Rectal smooth muscle tissue (tissue), 1 donor: ENCODE measurements at regions not wholly inside any gene's neighbourhood (a gene's known extent, or its start where the extent isn't known, plus 50 kb on each side); places are given as distances from the start of the nearest gene placed in this dataset.

ENCODE experiments used
- H3K27ac ChIP-seq: one replicate; pipeline ENCODE4 v1.7.0; 2013; ENCODE audit warnings: low read depth, low read length, inconsistent platforms
- H3K27me3 ChIP-seq: one replicate; pipeline ENCODE4 v1.7.0; 2013; ENCODE audit warnings: low read length; ENCODE audit not compliant: control insufficient read depth, insufficient read depth
- H3K36me3 ChIP-seq: one replicate; pipeline ENCODE4 v1.7.0; 2013; ENCODE audit warnings: low read length; ENCODE audit not compliant: control insufficient read depth, insufficient read depth
- H3K4me1 ChIP-seq: one replicate; pipeline ENCODE4 v1.7.0; 2013; ENCODE audit warnings: low read length; ENCODE audit not compliant: control insufficient read depth, insufficient read depth
- H3K4me3 ChIP-seq: one replicate; pipeline ENCODE4 v1.7.0; 2013; ENCODE audit warnings: low read length
- H3K9ac ChIP-seq: one replicate; pipeline ENCODE4 v1.7.0; 2013; ENCODE audit warnings: low read length

- Histone ChIP-seq H3K9ac (no peak overlapping the region), H3K27ac (no peak overlapping the region), H3K4me3 (no peak overlapping the region), H3K36me3 (no peaks in the 10 kb centered on the region), H3K27me3 (no peaks in the 10 kb centered on the region), H3K4me1 (no peaks in the 10 kb centered on the region)
Observed at GRCh38 chr14:87847216-87847755, 145.7 kb downstream of the GALC start.

- Histone ChIP-seq H3K9ac (no peak overlapping the region), H3K4me1 (no peaks in the 10 kb centered on the region), H3K36me3 (no peaks in the 10 kb centered on the region), H3K27ac (no peak overlapping the region), H3K4me3 (no peak overlapping the region), H3K27me3 (no peaks in the 10 kb centered on the region)
Observed at GRCh38 chr14:87840906-87841305, 152.1 kb downstream of the GALC start.

GRCh38 chr14:87838931-87839330 lies 154.1 kb downstream of the GALC start:
- no peaks in the 10 kb centered on the region for H3K27me3 ChIP-seq
- H3K4me1 ChIP-seq = no peaks in the 10 kb centered on the region
- H3K9ac ChIP-seq = no peak overlapping the region
- no peak overlapping the region for H3K27ac ChIP-seq
- no peaks in the 10 kb centered on the region for H3K36me3 ChIP-seq
- H3K4me3 ChIP-seq = no peak overlapping the region

DNA sequence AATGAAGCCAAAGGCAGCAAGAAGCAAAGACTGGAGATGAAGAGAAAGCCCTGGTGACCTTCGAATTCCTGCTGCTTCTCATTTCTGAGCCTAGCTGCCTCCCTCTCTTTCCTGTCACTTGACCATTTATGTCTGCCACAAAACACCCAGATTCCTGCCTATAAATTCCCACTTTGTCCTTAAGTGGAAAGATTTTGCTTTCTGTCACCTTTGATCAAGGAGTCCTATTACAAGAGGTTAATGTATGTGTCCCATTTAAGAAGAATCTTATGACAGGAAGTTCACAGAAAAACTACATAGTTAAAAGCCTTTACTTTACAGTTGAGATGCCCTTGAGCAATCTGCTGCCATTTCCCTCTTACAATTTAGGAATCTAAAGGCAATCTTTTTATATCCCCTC lies 155.7 kb downstream of the GALC start:
- H3K27ac ChIP-seq = no peak overlapping the region
- no peaks in the 10 kb centered on the region for H3K27me3 ChIP-seq
- H3K4me1 ChIP-seq = no peaks in the 10 kb centered on the region
- no peaks in the 10 kb centered on the region for H3K36me3 ChIP-seq
- no peak overlapping the region for H3K9ac ChIP-seq
- no peak overlapping the region for H3K4me3 ChIP-seq

DNA sequence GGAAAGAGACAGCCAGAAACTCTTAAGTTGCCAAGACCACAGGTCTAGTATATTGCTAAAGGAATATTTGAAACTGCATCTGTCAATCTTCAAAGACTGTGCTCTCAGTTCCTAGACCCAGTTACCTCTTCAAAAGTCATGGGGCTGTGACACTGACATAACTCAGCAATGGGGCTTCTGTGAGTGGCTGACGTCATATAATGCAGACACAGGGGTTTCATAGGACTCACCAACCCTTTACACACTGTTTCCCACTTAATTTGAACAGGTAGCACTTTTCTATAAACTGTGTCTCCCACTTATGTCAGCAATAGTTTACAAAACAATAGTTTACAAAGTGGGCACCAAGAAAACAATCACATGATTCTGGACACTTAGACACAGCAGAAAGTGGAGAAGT lies 158.4 kb downstream of the GALC start:
- no peaks in the 10 kb centered on the region for H3K36me3 ChIP-seq
- no peak overlapping the region for H3K27ac ChIP-seq
- H3K9ac ChIP-seq = no peak overlapping the region
- no peaks in the 10 kb centered on the region for H3K27me3 ChIP-seq
- H3K4me1 ChIP-seq = no peaks in the 10 kb centered on the region
- no peak overlapping the region for H3K4me3 ChIP-seq

GRCh38 chr14:87833026-87833425 lies 160.0 kb downstream of the GALC start:
- no peak overlapping the region for H3K9ac ChIP-seq
- no peaks in the 10 kb centered on the region for H3K36me3 ChIP-seq
- no peak overlapping the region for H3K4me3 ChIP-seq
- H3K27ac ChIP-seq = no peak overlapping the region
- H3K27me3 ChIP-seq = no peaks in the 10 kb centered on the region
- H3K4me1 ChIP-seq = no peaks in the 10 kb centered on the region

- no peaks in the 10 kb centered on the region for H3K4me1 ChIP-seq
- no peaks in the 10 kb centered on the region for H3K36me3 ChIP-seq
- no peaks in the 10 kb centered on the region for H3K27me3 ChIP-seq
- no peak overlapping the region for H3K4me3 ChIP-seq
- no peak overlapping the region for H3K9ac ChIP-seq
- H3K27ac ChIP-seq = no peak overlapping the region
Observed at GRCh38 chr14:87830443-87831096, 162.4 kb downstream of the GALC start.

DNA sequence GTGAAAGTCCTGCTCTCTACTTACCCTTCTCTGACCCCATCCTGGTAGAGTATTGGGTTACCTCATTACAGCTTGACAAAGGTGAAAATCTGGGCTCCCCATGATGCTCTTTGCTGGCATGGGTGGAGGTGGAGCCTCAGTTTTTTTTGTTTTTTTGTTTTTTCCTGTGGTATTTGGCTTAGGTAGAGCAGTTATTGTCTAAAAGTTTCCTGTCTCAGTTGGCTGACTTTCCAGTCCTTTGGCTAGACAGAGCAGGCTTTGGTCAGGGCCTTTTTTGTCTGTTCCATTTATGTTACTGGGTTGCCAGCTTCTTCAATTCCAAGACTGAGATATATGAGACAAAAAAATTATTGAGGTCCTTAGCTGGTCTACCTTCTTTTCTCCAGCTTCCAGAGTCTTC lies 163.4 kb downstream of the GALC start:
- H3K27me3 ChIP-seq = no peaks in the 10 kb centered on the region
- no peak overlapping the region for H3K9ac ChIP-seq
- no peak overlapping the region for H3K4me3 ChIP-seq
- no peaks in the 10 kb centered on the region for H3K36me3 ChIP-seq
- no peaks in the 10 kb centered on the region for H3K4me1 ChIP-seq
- no peak overlapping the region for H3K27ac ChIP-seq

DNA sequence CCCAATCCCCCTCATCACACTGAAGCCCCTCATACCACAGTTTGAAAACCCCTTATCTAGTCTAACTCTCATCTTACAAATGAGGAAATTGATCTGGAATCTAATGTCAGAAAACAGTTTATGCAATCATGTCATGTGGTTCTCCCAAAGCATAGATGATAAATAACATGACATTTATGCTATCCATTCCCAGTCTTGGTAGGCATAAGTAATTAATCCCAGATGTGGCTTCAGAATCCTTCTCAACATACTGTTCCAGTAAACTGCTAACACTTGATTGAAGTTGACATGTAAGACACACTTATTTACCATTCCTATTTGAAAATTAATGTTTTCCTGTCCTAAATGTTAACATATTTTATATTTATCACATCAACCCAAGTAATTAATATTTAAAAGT lies 168.7 kb downstream of the GALC start:
- Histone ChIP-seq H3K9ac (no peak overlapping the region), H3K4me1 (no peaks in the 10 kb centered on the region), H3K27ac (no peak overlapping the region), H3K27me3 (no peaks in the 10 kb centered on the region), H3K4me3 (no peak overlapping the region), H3K36me3 (no peaks in the 10 kb centered on the region)

DNA sequence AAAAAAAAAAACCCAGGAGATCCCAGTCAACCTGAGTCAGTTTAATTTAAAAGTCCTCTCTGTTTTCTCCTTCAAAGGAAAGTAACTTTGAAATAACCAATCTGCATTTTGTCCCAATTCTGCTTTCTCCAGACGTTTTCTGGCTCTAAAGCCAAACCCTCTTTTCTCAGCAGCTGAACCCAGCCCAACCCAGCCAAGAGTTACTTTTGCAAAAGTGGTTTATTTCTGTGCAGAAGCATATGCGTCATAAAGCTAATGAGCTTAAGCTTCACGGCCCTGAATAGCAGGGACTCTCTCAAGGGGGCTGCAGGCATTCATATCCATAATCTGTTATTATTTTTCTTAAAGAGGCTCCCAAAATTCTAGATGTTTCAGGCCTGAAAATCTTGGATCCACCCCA lies 176.6 kb downstream of the GALC start:
- H3K27me3 ChIP-seq = no peaks in the 10 kb centered on the region
- no peaks in the 10 kb centered on the region for H3K36me3 ChIP-seq
- no peak overlapping the region for H3K9ac ChIP-seq
- H3K4me3 ChIP-seq = no peak overlapping the region
- H3K4me1 ChIP-seq = no peaks in the 10 kb centered on the region
- H3K27ac ChIP-seq = no peak overlapping the region

DNA sequence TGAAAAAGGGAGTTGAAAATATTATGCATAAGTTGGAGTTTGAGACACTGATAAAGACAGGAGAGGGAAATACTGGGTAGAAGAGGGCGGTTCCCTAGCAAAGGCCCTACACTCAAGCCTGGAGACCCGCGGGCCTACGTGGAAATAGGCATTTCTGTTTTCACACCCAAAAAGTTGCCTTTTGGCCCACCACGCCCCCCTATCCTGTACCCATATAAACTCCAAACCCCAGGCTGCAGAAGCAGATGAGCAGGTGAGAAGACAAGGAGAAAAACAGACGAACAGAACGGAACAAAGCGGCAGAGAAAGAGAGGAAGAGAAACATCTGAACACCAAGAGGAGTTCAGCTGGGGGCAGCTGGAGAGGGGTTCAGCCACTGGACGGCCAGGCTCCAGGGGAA lies 177.9 kb downstream of the GALC start:
- H3K36me3 ChIP-seq = no peaks in the 10 kb centered on the region
- H3K27ac ChIP-seq = no peak overlapping the region
- no peak overlapping the region for H3K4me3 ChIP-seq
- no peaks in the 10 kb centered on the region for H3K4me1 ChIP-seq
- no peaks in the 10 kb centered on the region for H3K27me3 ChIP-seq
- no peak overlapping the region for H3K9ac ChIP-seq

DNA sequence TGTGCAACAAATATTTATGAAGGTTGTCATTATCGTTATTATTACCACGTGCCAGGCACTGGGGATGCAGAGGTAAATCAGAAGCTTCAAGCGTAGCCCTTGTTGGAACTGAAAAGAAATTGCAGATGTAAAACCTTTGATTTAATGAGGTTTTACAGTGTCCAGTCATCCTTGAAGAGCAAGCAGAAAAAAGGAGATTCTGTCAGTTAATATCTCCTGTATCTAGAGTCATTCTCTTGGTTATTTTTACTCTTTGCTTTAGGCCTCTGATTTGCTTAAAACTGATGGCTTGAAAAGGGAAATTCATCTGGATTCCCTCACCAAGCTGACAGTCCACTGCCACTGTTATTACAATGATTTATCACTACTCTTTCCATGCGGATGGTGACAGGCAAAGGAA lies 179.3 kb downstream of the GALC start:
- Histone ChIP-seq H3K4me3 (no peak overlapping the region), H3K27ac (no peak overlapping the region), H3K27me3 (no peaks in the 10 kb centered on the region), H3K36me3 (no peaks in the 10 kb centered on the region), H3K9ac (no peak overlapping the region), H3K4me1 (no peaks in the 10 kb centered on the region)

DNA sequence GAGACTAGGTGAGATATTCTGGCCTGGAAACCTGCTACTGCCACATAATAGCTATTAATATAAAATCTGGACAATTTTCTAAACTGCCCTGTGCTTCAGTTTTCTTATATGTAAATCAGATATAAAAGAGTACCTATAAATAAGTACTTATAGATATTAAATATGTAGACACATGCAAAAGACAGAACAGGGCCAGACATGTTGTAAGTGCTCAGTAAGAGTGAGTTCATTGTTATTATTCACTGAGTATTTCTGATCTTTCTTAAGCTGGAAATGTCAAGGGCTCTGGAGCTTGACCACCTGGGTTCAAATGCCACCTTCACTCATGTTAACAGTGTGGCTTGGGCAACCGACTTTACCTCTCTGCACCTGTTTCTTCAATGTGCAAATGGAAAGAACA lies 179.8 kb downstream of the GALC start:
- Histone ChIP-seq H3K9ac (no peak overlapping the region), H3K4me3 (no peak overlapping the region), H3K27me3 (no peaks in the 10 kb centered on the region), H3K4me1 (no peaks in the 10 kb centered on the region), H3K27ac (no peak overlapping the region), H3K36me3 (no peaks in the 10 kb centered on the region)
